ENCODE measurements at regions not wholly inside any gene's neighbourhood (a gene's known extent, or its start where the extent isn't known, plus 50 kb on each side); places are given as distances from the start of the nearest gene placed in this dataset.

DNA sequence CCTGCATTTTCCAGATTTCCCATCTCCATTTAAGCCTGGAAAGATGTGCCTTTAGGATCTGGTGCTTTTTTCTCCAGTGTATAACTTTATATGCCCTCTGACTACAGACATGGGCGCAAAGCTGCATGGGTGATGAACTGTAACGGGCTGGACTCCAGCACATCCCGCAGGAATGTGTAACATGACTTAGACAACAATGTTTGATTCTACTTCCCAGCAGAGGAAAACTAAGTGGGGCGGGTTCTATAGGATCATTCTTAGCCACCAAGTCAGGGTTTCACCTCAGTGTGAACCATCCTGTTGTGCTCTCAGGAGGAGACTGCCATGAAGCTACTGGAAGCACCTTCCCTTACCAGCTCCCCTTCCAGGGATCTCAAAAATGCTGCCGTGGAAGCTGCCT is 93.2 kb upstream of the SERP2 start:
- H3K4me1 ChIP-seq (replicated peaks in 1 of 4; ENCODE audit: control insufficient read depth in 3 of 4, insufficient read depth in 4 of 4, low read length in 3 of 4), result no peaks in the 10 kb centered on the region
- H3K9ac ChIP-seq (replicated peaks in 1 of 4; ENCODE audit: extremely low read depth in 1 of 4, low read depth in 3 of 4, low read length in 3 of 4), result no peak overlapping the region
- FAIRE-seq, result no peak
- H4K91ac ChIP-seq (replicated peaks; ENCODE audit: insufficient read length, low read length), result no peak overlapping the region
- POLR2A ChIA-PET (ENCODE audit: partially characterized antibody), result interaction anchor here (0.9 to 1.0 kb wide), 2 partner anchors 10 to 155 kb away, joined by 3 read pairs; no protein-coding TSS in a partner anchor
- no peaks in the 10 kb centered on the region for H3K79me2 ChIP-seq (ENCODE audit: control insufficient read depth in 1 of 2, insufficient read depth in 2 of 2, low read length in 2 of 2)
- no peak overlapping the region for H3K4ac ChIP-seq (replicated peaks; ENCODE audit: insufficient read length, low read depth, low read length)
- TF ChIP-seq, protein P1, sequence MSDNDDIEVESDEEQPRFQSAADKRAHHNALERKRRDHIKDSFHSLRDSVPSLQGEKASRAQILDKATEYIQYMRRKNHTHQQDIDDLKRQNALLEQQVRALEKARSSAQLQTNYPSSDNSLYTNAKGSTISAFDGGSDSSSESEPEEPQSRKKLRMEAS (IDR thresholded peaks at IDR 0.05), result no peak
- TF ChIP-seq TAF7 (optimal IDR thresholded peaks at IDR 0.05; ENCODE audit: borderline replicate concordance, low read depth, low read length) (no peak), TEAD4 (IDR thresholded peaks at IDR 0.05; ENCODE audit: low read depth, low read length) (no peak), POU5F1 (IDR thresholded peaks at IDR 0.05; ENCODE audit: low read depth, low read length) (no peak), RBBP5 (IDR thresholded peaks at IDR 0.05; ENCODE audit: borderline replicate concordance, low read depth, low read length) (no peak), CHD2 (IDR thresholded peaks at IDR 0.05; ENCODE audit: low read length) (no peak), TBP (IDR thresholded peaks at IDR 0.05; ENCODE audit: low read depth, low read length) (no peak), POLR2AphosphoS5 (IDR thresholded peaks at IDR 0.05; ENCODE audit: low read depth, low read length) (no peak), SP2 (IDR thresholded peaks at IDR 0.05; ENCODE audit: low read length) (no peak), EP300 (IDR thresholded peaks at IDR 0.05; ENCODE audit: borderline replicate concordance in 1 of 2, low read depth in 2 of 2, low read length in 2 of 2) (no peak), CEBPB (IDR thresholded peaks at IDR 0.05; ENCODE audit: low read depth, low read length) (no peak)
- TF ChIP-seq, protein P2, sequence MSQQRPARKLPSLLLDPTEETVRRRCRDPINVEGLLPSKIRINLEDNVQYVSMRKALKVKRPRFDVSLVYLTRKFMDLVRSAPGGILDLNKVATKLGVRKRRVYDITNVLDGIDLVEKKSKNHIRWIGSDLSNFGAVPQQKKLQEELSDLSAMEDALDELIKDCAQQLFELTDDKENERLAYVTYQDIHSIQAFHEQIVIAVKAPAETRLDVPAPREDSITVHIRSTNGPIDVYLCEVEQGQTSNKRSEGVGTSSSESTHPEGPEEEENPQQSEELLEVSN (IDR thresholded peaks at IDR 0.05), result no peak
- no peak overlapping the region for H2AK5ac ChIP-seq (ENCODE audit: low read depth, low read length)
- no peak overlapping the region for H2BK20ac ChIP-seq (ENCODE audit: low read length)
- 86% methylated on average over 5 of the region's 5 CpGs; no CpG with 5 or more reads in 1 of the 2 experiments for WGBS, 2 experiments (ENCODE audit: extremely low coverage in 1 of 2, insufficient coverage in 1 of 2, insufficient read length in 1 of 2, insufficient replicate concordance in 2 of 2, low coverage in 1 of 2, low lambda C conversion rate in 2 of 2, missing lambda C conversion rate in 1 of 2)
- H3K4me3 ChIP-seq (ENCODE audit: extremely low read depth in 1 of 4, insufficient read depth in 2 of 4, low read depth in 3 of 4, low read length in 4 of 4), result no peak overlapping the region
- H2AFZ ChIP-seq (ENCODE audit: low read length), result no peak overlapping the region
- no peak overlapping the region for H2BK5ac ChIP-seq (ENCODE audit: low read depth, low read length)
- no peaks in the 10 kb centered on the region for H3K79me1 ChIP-seq (ENCODE audit: low read depth, low read length)
- no peak overlapping the region for H3K18ac ChIP-seq (ENCODE audit: extremely low read depth, low read length)
- no peaks in the 10 kb centered on the region for H4K20me1 ChIP-seq (replicated peaks in 1 of 2; ENCODE audit: control insufficient read depth in 1 of 2, insufficient read depth in 2 of 2, low read length in 2 of 2)
- no peak overlapping the region for H3K23ac ChIP-seq (ENCODE audit: insufficient read length)
- no peaks in the 10 kb centered on the region for H3K36me3 ChIP-seq (ENCODE audit: control insufficient read depth in 2 of 4, insufficient read depth in 4 of 4, low read length in 3 of 4)
- no peak overlapping the region for H2BK120ac ChIP-seq (replicated peaks; ENCODE audit: low read depth, low read length)
- H3K4me2 ChIP-seq (ENCODE audit: insufficient read depth in 1 of 2, low read depth in 2 of 2, low read length in 2 of 2), result no peak overlapping the region
- H2BK15ac ChIP-seq (ENCODE audit: low read length), result no peak overlapping the region
- CTCF ChIA-PET (ENCODE audit: partially characterized antibody), result interaction anchor here (1.0 to 1.3 kb wide), 4 partner anchors 9 to 372 kb away, joined by 3 to 5 read pairs (median 4); no protein-coding TSS in a partner anchor
- no peaks in the 10 kb centered on the region for H3K27me3 ChIP-seq (replicated peaks in 1 of 4; ENCODE audit: control insufficient read depth in 3 of 4, extremely low read depth in 1 of 4, insufficient read depth in 3 of 4, low read length in 3 of 4)
- no peak for DNase-seq (ENCODE audit: low read depth in 1 of 2, low spot score in 2 of 2)
- no peak overlapping the region for H2BK12ac ChIP-seq (ENCODE audit: low read depth, low read length)
- H3K9me3 ChIP-seq (ENCODE audit: insufficient read depth in 2 of 2, low read depth in 1 of 2, low read length in 1 of 2), result no peaks in the 10 kb centered on the region
- no peaks in the 10 kb centered on the region for H3K23me2 ChIP-seq (ENCODE audit: low read depth, low read length)
- no peak overlapping the region for H3K56ac ChIP-seq (replicated peaks; ENCODE audit: insufficient read length, low read depth, low read length)
- no peak overlapping the region for H3K14ac ChIP-seq (ENCODE audit: insufficient read length)
- H3K27ac ChIP-seq (ENCODE audit: low read depth, low read length), result no peak overlapping the region
- no peak overlapping the region; the same call in 1 of the 2 replicates for H4K8ac ChIP-seq (ENCODE audit: extremely low read depth, insufficient read depth, low read length)
- H4K5ac ChIP-seq (ENCODE audit: insufficient read length, low read depth, low read length), result no peak overlapping the region
